Type B pancreatic cell (in vitro differentiated cells): ENCODE measurements at regions not wholly inside any gene's neighbourhood (a gene's known extent, or its start where the extent isn't known, plus 50 kb on each side); places are given as distances from the start of the nearest gene placed in this dataset.

Experiments
- DNase-seq: peaks from one replicate; pipeline ENCODE4 v3.0.0; 2021; ENCODE audit warnings: mixed read lengths; ENCODE audit not compliant: unreplicated experiment; ENCODE audit errors: extremely low spot score
- H3K27ac Mint-ChIP-seq: 2 replicates; pipeline ENCODE4 v1.8.0; 2021; ENCODE audit warnings: mild to moderate bottlenecking, mixed read lengths
- H3K27me3 Mint-ChIP-seq: 2 replicates; pipeline ENCODE4 v1.8.0; 2021; ENCODE audit warnings: mixed read lengths
- H3K36me3 Mint-ChIP-seq: 2 replicates; pipeline ENCODE4 v1.8.0; 2021; ENCODE audit warnings: mixed read lengths
- H3K4me1 Mint-ChIP-seq: one replicate; pipeline ENCODE4 v1.8.0; 2021; ENCODE audit warnings: mixed read lengths; ENCODE audit not compliant: unreplicated experiment
- H3K4me3 Mint-ChIP-seq: 2 replicates; pipeline ENCODE4 v1.8.0; 2021; ENCODE audit warnings: mild to moderate bottlenecking, mixed read lengths
- H3K9me3 Mint-ChIP-seq: 2 replicates; pipeline ENCODE4 v1.8.0; 2021; ENCODE audit warnings: mixed read lengths
- CTCF ChIP-seq: fragments of 200-600 bp; sonication (generic); conservative IDR thresholded peaks from 2 replicates; pipeline ENCODE4 v1.5.0; 2021; ENCODE audit warnings: antibody characterized with exemption, mild to moderate bottlenecking

- no peak for DNase-seq
- Mint-ChIP-seq H3K9me3 (no peaks in the 10 kb centered on the region), H3K4me3 (no peak overlapping the region), H3K27ac (no peak overlapping the region), H3K36me3 (no peaks in the 10 kb centered on the region), H3K27me3 (peaks cover 49% of the 10 kb centered on the region), H3K4me1 (no peaks in the 10 kb centered on the region)
- TF ChIP-seq CTCF = no peak
These were observed 73.3 kb upstream of the PAXBP1 start for GRCh38 chr21:32844653-32845436.

GRCh38 chr21:32858628-32859027 lies 87.1 kb upstream of the PAXBP1 start:
- Mint-ChIP-seq H3K27me3 (peaks cover 22% of the 10 kb centered on the region), H3K36me3 (no peaks in the 10 kb centered on the region), H3K4me1 (no peaks in the 10 kb centered on the region), H3K4me3 (no peak overlapping the region), H3K9me3 (no peaks in the 10 kb centered on the region), H3K27ac (no peak overlapping the region)
- DNase-seq = no peak
- TF ChIP-seq CTCF = no peak

- H3K36me3 Mint-ChIP-seq = no peaks in the 10 kb centered on the region
- H3K27ac Mint-ChIP-seq = no peak overlapping the region
- no peak for TF ChIP-seq CTCF
- no peak overlapping the region for H3K4me3 Mint-ChIP-seq
- H3K9me3 Mint-ChIP-seq = no peaks in the 10 kb centered on the region
- DNase-seq = no peak
- H3K4me1 Mint-ChIP-seq = no peaks in the 10 kb centered on the region
- H3K27me3 Mint-ChIP-seq = peaks cover 30% of the 10 kb centered on the region
These were observed 88.8 kb upstream of the PAXBP1 start for GRCh38 chr21:32860399-32860798.

GRCh38 chr21:32861866-32862265 lies 90.3 kb upstream of the PAXBP1 start:
- Mint-ChIP-seq H3K27me3 (peaks cover 35% of the 10 kb centered on the region), H3K4me3 (no peak overlapping the region), H3K27ac (no peak overlapping the region), H3K9me3 (no peaks in the 10 kb centered on the region), H3K4me1 (no peaks in the 10 kb centered on the region), H3K36me3 (no peaks in the 10 kb centered on the region)
- no peak for TF ChIP-seq CTCF
- DNase-seq = no peak

GRCh38 chr21:32867597-32867996 lies 96.0 kb upstream of the PAXBP1 start:
- Mint-ChIP-seq H3K4me1 (no peaks in the 10 kb centered on the region), H3K9me3 (no peaks in the 10 kb centered on the region), H3K4me3 (no peak overlapping the region), H3K36me3 (no peaks in the 10 kb centered on the region), H3K27me3 (peaks cover 52% of the 10 kb centered on the region), H3K27ac (no peak overlapping the region)
- no peak for TF ChIP-seq CTCF
- no peak for DNase-seq
